A673 (cell line): ENCODE measurements at regions not wholly inside any gene's neighbourhood (a gene's known extent, or its start where the extent isn't known, plus 50 kb on each side); places are given as distances from the start of the nearest gene placed in this dataset.

Source experiments
- BruUV-seq: library from RNA; stranded (reverse); fragments of 400-500 nt; replicated peaks from 2 replicates; lab custom pipeline; 2021; lab: Mats Ljungman, UMichigan
- CTCF ChIA-PET: fragments of 300-600 bp; sonication (Branson Sonifier 250); formaldehyde crosslinking; loops from one replicate; lab custom pipeline; 2022; ENCODE audit warnings: antibody characterized with exemption; lab: Charles Lee
- POLR2A ChIA-PET: fragments of 300-600 bp; sonication (Branson Sonifier 250); formaldehyde crosslinking; loops from one replicate; lab custom pipeline; 2022; ENCODE audit warnings: antibody characterized with exemption; ENCODE audit not compliant: low non-redundant PET; lab: Charles Lee
- DNase-seq: peaks from one replicate; pipeline ENCODE4 v3.0.0-alpha.2; 2015; ENCODE audit warnings: low spot score
- H3K27ac ChIP-seq: fragments of 200-600 bp; sonication (generic); 2 replicates; pipeline ENCODE4 v1.5.1; 2016; ENCODE audit warnings: mixed run types, low read depth, mild to moderate bottlenecking, mixed read lengths, antibody characterized with exemption, low read length; ENCODE audit not compliant: poor library complexity, severe bottlenecking
- H3K27me3 ChIP-seq: fragments of 200-600 bp; sonication (generic); replicated peaks from 2 replicates; pipeline ENCODE4 v1.6.1; 2017; ENCODE audit warnings: mixed run types, low read depth, mild to moderate bottlenecking, mixed read lengths, antibody characterized with exemption, low read length; ENCODE audit not compliant: insufficient read depth, poor library complexity
- H3K36me3 ChIP-seq: fragments of 200-600 bp; sonication (generic); 2 replicates; pipeline ENCODE4 v1.6.1; 2016; ENCODE audit warnings: mixed run types, mild to moderate bottlenecking, mixed read lengths, antibody characterized with exemption, low read length; ENCODE audit not compliant: insufficient read depth, poor library complexity, severe bottlenecking
- H3K4me1 ChIP-seq: fragments of 200-600 bp; sonication (generic); 2 replicates; pipeline ENCODE4 v1.6.1; 2017; ENCODE audit warnings: mixed run types, mild to moderate bottlenecking, mixed read lengths, antibody characterized with exemption, low read length; ENCODE audit not compliant: insufficient read depth, poor library complexity, severe bottlenecking
- H3K4me3 ChIP-seq: fragments of 200-600 bp; sonication (generic); 2 replicates; pipeline ENCODE4 v1.5.1; 2016; ENCODE audit warnings: low read depth, mixed run types, mild to moderate bottlenecking, mixed read lengths, low read length; ENCODE audit not compliant: poor library complexity, severe bottlenecking
- H3K9me3 ChIP-seq: fragments of 200-600 bp; sonication (generic); 2 replicates; pipeline ENCODE4 v1.6.1; 2016; ENCODE audit warnings: mixed run types, low read depth, mild to moderate bottlenecking, mixed read lengths, antibody characterized with exemption, low read length; ENCODE audit not compliant: poor library complexity, severe bottlenecking
- CTCF ChIP-seq: fragments of 300-800, 200-600 bp; sonication (generic); conservative IDR thresholded peaks from 2 replicates; pipeline ENCODE4 v1.5.1; 2017; ENCODE audit warnings: low read depth, mild to moderate bottlenecking, antibody characterized with exemption, low read length, moderate library complexity, mixed read lengths
- EZH2 ChIP-seq: fragments of 200-600 bp; sonication (generic); IDR thresholded peaks from 2 replicates; pipeline ENCODE4 v1.6.1; 2017; ENCODE audit warnings: borderline replicate concordance, low read depth, mild to moderate bottlenecking, mixed read lengths, antibody characterized with exemption, low read length; ENCODE audit not compliant: poor library complexity, severe bottlenecking
- intact Hi-C: fragments of 100-400 bp; cut with micrococcal nuclease; formaldehyde crosslinking; loops from one replicate; pipeline ENCODE4 v1.10.0; 2022; ENCODE audit not compliant: unreplicated experiment

- intact Hi-C loops: no loop called here
- TF ChIP-seq CTCF (no peak), EZH2 (peak; percentile 44)
Measured at GRCh38 chr17:79325709-79326430, 251.2 kb downstream of the ENGASE start.

GRCh38 chr17:79324194-79324593 lies 249.6 kb downstream of the ENGASE start:
- DNase-seq: no peak
- Histone ChIP-seq H3K27me3 (peaks cover 97% of the 10 kb centered on the region), H3K27ac (no peak overlapping the region), H3K4me1 (no peaks in the 10 kb centered on the region), H3K9me3 (no peaks in the 10 kb centered on the region), H3K4me3 (no peak overlapping the region), H3K36me3 (no peaks in the 10 kb centered on the region)
- ChIA-PET CTCF (no interaction called here), POLR2A (no interaction called here)
- intact Hi-C loops: no loop called here
- no TSS peak for BruUV-seq
- TF ChIP-seq CTCF: no peak
- TF ChIP-seq EZH2: no peak

More at GRCh38 chr17:79325709-79326430, 251.2 kb downstream of the ENGASE start:
- Histone ChIP-seq H3K4me3 (no peak overlapping the region), H3K9me3 (no peaks in the 10 kb centered on the region), H3K27me3 (peaks cover 97% of the 10 kb centered on the region), H3K36me3 (no peaks in the 10 kb centered on the region), H3K4me1 (no peaks in the 10 kb centered on the region), H3K27ac (no peak overlapping the region)
- ChIA-PET CTCF (no interaction called here), POLR2A (no interaction called here)
- BruUV-seq: no TSS peak
- peak; percentile 40 for DNase-seq

GRCh38 chr17:79323566-79323965 lies 248.9 kb downstream of the ENGASE start:
- peaks cover 97% of the 10 kb centered on the region for H3K27me3 ChIP-seq
- CTCF ChIA-PET: no interaction called here
- POLR2A ChIA-PET: no interaction called here
- TF ChIP-seq EZH2: no peak
- no peak for TF ChIP-seq CTCF
- H3K27ac ChIP-seq: no peak overlapping the region
- no peak for DNase-seq
- intact Hi-C loops: no loop called here
- H3K36me3 ChIP-seq: no peaks in the 10 kb centered on the region
- no peaks in the 10 kb centered on the region for H3K4me1 ChIP-seq
- no TSS peak for BruUV-seq
- H3K9me3 ChIP-seq: no peaks in the 10 kb centered on the region
- no peak overlapping the region for H3K4me3 ChIP-seq
